Neural cell (in vitro differentiated cells): ENCODE measurements at regions not wholly inside any gene's neighbourhood (a gene's known extent, or its start where the extent isn't known, plus 50 kb on each side); places are given as distances from the start of the nearest gene placed in this dataset.

ENCODE experiments used
- EP300 ChIP-seq: fragments of 450-650 bp; conservative IDR thresholded peaks from 2 replicates; pipeline ENCODE4 v1.6.1; 2014; ENCODE audit warnings: antibody characterized with exemption, mild to moderate bottlenecking, moderate library complexity; ENCODE audit not compliant: poor library complexity, severe bottlenecking
- EZH2 ChIP-seq: fragments of 200-600, 300-800 bp; shearing (Covaris generic), sonication (generic); IDR thresholded peaks from 2 replicates; pipeline ENCODE4 v1.6.1; 2014; ENCODE audit warnings: antibody characterized with exemption, low read length, borderline replicate concordance, mild to moderate bottlenecking; ENCODE audit not compliant: insufficient read depth, poor library complexity, severe bottlenecking
- MXI1 ChIP-seq: fragments of 450-650 bp; conservative IDR thresholded peaks from 2 replicates; pipeline ENCODE4 v1.6.1; 2014; ENCODE audit warnings: antibody characterized with exemption, mild to moderate bottlenecking; ENCODE audit not compliant: poor library complexity, severe bottlenecking
- POLR2AphosphoS5 ChIP-seq: IDR thresholded peaks from 2 replicates; pipeline ENCODE4 v1.6.1; 2012
- RAD21 ChIP-seq: fragments of 450-650 bp; conservative IDR thresholded peaks from 2 replicates; pipeline ENCODE4 v1.6.1; 2014; ENCODE audit warnings: antibody characterized with exemption, mild to moderate bottlenecking, moderate library complexity
- REST ChIP-seq: IDR thresholded peaks from 2 replicates; pipeline ENCODE4 v1.6.1; 2012; ENCODE audit warnings: borderline replicate concordance
- SMC3 ChIP-seq: fragments of 450-650 bp; conservative IDR thresholded peaks from 2 replicates; pipeline ENCODE4 v1.6.1; 2014; ENCODE audit warnings: antibody characterized with exemption, mild to moderate bottlenecking, moderate library complexity; ENCODE audit not compliant: poor library complexity
- TAF1 ChIP-seq: IDR thresholded peaks from 2 replicates; pipeline ENCODE4 v1.6.1; 2012; ENCODE audit warnings: low read depth
- TF ChIP-seq, protein P1 (sequence below): fragments of 450-650 bp; IDR thresholded peaks from 2 replicates; pipeline ENCODE4 v1.5.1; 2014; ENCODE audit warnings: antibody characterized with exemption, mild to moderate bottlenecking, moderate library complexity; ENCODE audit not compliant: poor library complexity, severe bottlenecking

DNA sequence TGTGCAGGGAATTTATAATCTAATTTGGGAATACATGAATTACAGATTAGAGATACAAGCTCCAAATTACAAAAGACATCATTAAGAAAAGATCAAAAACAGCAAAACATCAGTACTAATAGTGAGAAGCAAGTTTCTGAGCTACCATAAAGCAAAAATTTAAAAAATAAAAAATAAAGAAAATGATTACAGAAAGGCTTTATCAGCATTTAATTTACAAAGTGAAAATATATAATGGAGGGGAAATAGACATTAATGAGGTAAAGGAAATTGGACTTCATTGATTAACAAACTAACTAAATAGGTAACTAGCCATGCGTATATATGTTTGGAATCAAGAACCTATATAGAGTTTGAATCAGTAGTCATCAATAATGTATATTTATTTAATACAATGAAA is 712.9 kb upstream of the DDX18 start:
- no peak for TF ChIP-seq EZH2
- TF ChIP-seq, protein P1, sequence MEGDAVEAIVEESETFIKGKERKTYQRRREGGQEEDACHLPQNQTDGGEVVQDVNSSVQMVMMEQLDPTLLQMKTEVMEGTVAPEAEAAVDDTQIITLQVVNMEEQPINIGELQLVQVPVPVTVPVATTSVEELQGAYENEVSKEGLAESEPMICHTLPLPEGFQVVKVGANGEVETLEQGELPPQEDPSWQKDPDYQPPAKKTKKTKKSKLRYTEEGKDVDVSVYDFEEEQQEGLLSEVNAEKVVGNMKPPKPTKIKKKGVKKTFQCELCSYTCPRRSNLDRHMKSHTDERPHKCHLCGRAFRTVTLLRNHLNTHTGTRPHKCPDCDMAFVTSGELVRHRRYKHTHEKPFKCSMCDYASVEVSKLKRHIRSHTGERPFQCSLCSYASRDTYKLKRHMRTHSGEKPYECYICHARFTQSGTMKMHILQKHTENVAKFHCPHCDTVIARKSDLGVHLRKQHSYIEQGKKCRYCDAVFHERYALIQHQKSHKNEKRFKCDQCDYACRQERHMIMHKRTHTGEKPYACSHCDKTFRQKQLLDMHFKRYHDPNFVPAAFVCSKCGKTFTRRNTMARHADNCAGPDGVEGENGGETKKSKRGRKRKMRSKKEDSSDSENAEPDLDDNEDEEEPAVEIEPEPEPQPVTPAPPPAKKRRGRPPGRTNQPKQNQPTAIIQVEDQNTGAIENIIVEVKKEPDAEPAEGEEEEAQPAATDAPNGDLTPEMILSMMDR: no peak
- no peak for TF ChIP-seq SMC3
- TF ChIP-seq POLR2AphosphoS5: no peak
- TF ChIP-seq EP300: no peak
- TF ChIP-seq RAD21: no peak
- no peak for TF ChIP-seq TAF1
- TF ChIP-seq REST: no peak
- TF ChIP-seq MXI1: no peak
